Kidney epithelial cell (primary cell): ENCODE measurements at regions not wholly inside any gene's neighbourhood (a gene's known extent, or its start where the extent isn't known, plus 50 kb on each side); places are given as distances from the start of the nearest gene placed in this dataset.
"Not testable (repeated sequence)": the region's sequence is repeated elsewhere in the genome, so short reads cannot be mapped to it uniquely, and the experiment has no call there.

ENCODE experiments used
- DNase-seq: peaks from one replicate; pipeline ENCODE4 v3.0.0-alpha.2; 2010; ENCODE audit warnings: low read depth
- H3K27me3 ChIP-seq: 2 replicates; pipeline ENCODE4 v1.6.0; 2011; ENCODE audit warnings: low read length; ENCODE audit not compliant: control insufficient read depth, insufficient read depth
- H3K36me3 ChIP-seq: 2 replicates; pipeline ENCODE4 v1.5.1; 2011; ENCODE audit warnings: low read length; ENCODE audit not compliant: control insufficient read depth, insufficient read depth
- H3K4me3 ChIP-seq: 2 replicates; pipeline ENCODE4 v1.5.1; 2011; ENCODE audit warnings: low read depth, mild to moderate bottlenecking, control low read depth, low read length
- CTCF ChIP-seq: IDR thresholded peaks from 2 replicates; pipeline ENCODE4 v1.5.1; 2011; ENCODE audit warnings: mild to moderate bottlenecking, moderate library complexity, low read length, control low read depth, inconsistent platforms; ENCODE audit not compliant: insufficient read depth, poor library complexity, severe bottlenecking

GRCh38 chr7:359766-360361 is 69.9 kb downstream of the FOXL3 start:
- no peak for TF ChIP-seq CTCF
- no peaks in the 10 kb centered on the region for H3K36me3 ChIP-seq
- DNase-seq = no peak
- peaks cover 43% of the 10 kb centered on the region for H3K27me3 ChIP-seq
- H3K4me3 ChIP-seq = no peak overlapping the region

- TF ChIP-seq CTCF = no peak
- Histone ChIP-seq H3K36me3 (no peaks in the 10 kb centered on the region), H3K27me3 (peaks cover 44% of the 10 kb centered on the region), H3K4me3 (no peak overlapping the region)
- DNase-seq = no peak
These were observed 70.6 kb downstream of the FOXL3 start for GRCh38 chr7:360454-361100.

GRCh38 chr7:361182-361581 is 71.2 kb downstream of the FOXL3 start:
- peaks cover 47% of the 10 kb centered on the region for H3K27me3 ChIP-seq
- H3K4me3 ChIP-seq, H3K36me3 ChIP-seq, DNase-seq: not testable (repeated sequence)

GRCh38 chr7:361680-362401 is 71.9 kb downstream of the FOXL3 start:
- Histone ChIP-seq H3K4me3 (no peak overlapping the region), H3K36me3 (no peaks in the 10 kb centered on the region), H3K27me3 (peaks cover 47% of the 10 kb centered on the region)
- no peak for TF ChIP-seq CTCF
- DNase-seq = no peak

- H3K4me3 ChIP-seq = no peak overlapping the region
- H3K36me3 ChIP-seq = no peaks in the 10 kb centered on the region
- DNase-seq = no peak
- H3K27me3 ChIP-seq = peaks cover 51% of the 10 kb centered on the region
- no peak for TF ChIP-seq CTCF
These were observed 72.6 kb downstream of the FOXL3 start for GRCh38 chr7:362402-363096.

GRCh38 chr7:363626-364025 is 73.7 kb downstream of the FOXL3 start:
- Histone ChIP-seq H3K4me3 (no peak overlapping the region), H3K27me3 (peaks cover 58% of the 10 kb centered on the region), H3K36me3 (no peaks in the 10 kb centered on the region)
- no peak for DNase-seq
- TF ChIP-seq CTCF = no peak
